HUDEP-2 (cell line): ENCODE measurements at regions not wholly inside any gene's neighbourhood (a gene's known extent, or its start where the extent isn't known, plus 50 kb on each side); places are given as distances from the start of the nearest gene placed in this dataset.
A peak's percentile ranks its signal among the peaks of the same experiment; 100 is the strongest.
"Not testable (repeated sequence)": the region's sequence is repeated elsewhere in the genome, so short reads cannot be mapped to it uniquely, and the experiment has no call there.

Experiments
- DNase-seq, 76 experiments: peaks; one replicate each; lab custom pipeline; 2025; ENCODE audit not compliant: unreplicated experiment in 76 of 76; lab: John Stamatoyannopoulos, UW

DNA sequence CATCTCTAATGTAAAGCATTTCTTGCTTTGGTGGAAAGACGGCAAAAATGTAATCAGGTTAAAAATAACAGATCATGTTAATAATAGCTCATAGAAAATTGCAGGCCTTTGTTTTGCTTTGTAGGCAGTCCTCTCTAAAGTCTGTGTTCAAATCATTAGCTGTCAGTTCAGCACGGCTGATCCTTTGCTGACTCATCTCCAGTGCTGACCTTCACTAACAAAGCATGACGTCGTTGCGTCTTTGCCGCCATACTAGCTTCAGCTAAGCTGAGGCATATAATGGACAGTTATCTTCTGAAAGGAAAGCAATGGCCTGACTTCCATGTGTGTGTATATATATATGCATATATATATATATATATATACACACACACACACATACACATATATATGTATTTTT lies 984.6 kb downstream of the CDY2B start:
- no peak for DNase-seq

DNA sequence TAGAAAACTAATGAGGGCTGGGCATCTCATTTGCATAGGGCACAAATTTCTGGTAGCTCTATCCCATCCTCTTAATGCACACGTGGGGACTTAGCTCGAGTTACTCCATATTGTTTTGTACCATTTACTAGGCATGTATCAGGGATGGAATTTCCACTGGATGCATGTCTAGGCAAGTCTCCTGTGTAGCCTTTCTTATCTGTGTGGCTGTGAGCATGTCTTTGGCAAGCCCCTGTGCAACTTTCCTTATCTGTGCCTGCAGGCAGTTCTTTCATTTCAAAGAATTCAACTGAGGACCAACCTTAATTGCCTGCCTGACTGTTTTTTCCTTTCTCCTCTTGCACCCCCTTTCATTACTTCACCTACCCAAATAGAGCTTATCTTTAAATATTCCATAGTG lies 992.9 kb downstream of the CDY2B start:
- peak in 62 of 76 experiments; percentile 0 to 76 (median 19) for DNase-seq

DNA sequence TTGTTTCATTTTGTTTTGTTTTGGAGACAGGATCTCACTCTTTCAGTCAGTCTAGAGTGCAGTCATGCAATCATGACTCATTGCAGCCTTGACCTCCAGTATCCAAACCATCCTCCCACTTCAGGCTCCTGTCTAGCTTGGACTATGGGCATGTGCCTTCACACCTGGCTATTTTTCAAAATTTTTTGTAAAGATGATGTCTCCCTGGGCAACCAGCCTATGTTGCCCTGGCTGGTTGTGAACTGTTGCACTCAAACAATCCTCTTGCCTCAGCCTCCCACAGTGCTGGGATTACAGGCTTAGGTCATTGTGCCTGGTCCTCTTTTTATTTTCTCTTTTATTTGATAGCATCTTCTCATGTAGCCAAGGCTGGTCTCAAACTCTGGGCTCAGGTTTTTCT lies 1019.3 kb downstream of the CDY2B start:
- no peak for DNase-seq

DNA sequence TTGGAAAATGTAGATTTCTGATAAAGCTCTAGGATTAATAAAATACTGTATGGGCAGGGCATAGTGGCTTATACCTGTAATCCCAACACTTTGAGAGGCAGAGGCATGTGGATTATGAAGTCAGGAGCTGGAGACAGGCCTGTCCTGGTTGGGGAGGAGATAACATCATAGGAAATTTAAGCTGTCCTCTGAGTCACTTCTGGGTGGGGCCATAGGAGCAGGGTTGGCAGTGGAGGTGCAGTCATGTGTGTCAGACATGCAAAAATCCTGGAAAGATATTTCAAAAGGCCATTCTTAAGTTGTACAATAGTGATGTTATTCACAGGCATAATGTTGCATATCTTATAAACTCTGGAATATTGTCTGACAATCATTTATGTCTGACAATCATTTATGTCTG lies 1038.5 kb downstream of the CDY2B start:
- DNase-seq: peak in 4 of 76 experiments; percentile 0 to 27 (median 2)

DNA sequence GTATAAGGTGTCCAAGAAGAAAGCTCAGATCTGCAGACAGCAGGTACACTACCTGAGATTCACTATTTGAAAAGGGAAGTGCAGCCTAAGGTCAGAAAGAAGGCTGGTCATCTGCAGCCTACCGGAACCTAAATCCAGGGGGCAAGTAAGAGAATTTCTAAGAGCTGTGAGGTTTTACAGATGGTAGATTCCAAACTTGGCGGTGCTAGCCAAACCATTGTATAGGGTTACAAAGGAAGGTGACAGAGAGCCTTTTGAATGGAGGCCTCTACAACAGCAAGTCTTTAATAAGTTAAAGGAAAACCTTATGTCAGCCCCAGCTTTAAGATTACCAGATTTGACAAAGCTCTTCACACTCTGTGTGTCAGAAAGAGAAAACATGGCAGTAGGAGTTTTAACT lies 1044.8 kb downstream of the CDY2B start:
- DNase-seq: no peak

DNA sequence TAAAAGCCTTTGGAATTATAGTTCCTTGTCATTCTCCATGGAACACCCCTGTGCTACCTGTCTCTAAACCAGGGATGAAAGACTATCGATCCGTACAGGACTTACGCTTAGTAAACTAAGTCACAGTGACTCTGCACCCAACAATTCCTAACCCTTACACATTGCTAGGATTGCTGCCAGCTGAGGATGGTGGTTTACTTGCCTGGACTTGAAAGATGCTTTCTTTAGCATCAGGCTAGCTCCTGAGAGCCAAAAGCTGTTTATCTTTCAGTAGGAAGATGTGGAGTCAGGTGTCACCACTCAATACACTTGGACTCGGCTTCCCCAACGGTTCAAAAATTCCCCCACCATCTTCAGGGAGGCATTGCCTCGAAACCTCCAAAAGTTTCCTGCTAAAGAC lies 1045.3 kb downstream of the CDY2B start:
- no peak for DNase-seq

DNA sequence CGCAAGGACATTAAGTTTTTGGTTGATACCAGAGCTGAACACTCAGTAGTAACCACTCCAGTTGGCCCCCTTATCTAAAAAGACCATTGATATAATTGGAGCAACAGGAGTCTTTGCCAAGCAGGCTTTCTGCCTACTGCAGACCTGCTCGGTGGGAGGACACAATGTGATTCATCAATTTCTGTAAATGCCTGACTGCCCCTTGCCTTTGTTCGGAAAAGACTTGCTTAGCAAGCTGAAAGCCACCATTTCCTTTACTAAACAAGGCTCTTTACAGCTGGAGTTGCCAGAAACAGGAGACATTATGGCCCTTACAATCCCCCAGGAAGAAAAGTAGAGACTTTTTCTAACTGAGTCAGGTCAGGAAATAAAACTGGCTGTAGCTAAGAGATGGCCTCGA lies 1045.9 kb downstream of the CDY2B start:
- peak in 2 of 76 experiments; percentile 0 to 5 for DNase-seq

DNA sequence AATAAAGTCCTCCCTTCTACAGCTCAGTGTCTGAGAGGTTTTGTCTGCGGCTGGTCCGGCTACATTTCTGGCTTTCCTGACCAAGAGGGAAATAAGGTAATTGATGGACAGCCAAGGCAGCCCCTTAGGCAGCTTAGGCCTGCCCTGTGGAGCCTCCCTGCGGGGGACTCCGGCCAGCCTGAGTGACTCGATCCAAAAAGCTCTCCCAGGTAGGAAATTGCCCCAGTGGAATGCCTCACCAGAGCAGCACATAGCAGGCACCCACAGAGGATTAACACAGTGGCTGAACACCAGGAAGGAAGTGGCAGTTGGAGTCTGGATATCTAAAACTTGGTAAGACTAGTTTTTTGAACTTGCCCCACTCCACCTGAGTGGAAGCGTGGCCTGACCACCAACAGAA lies 1048.3 kb downstream of the CDY2B start:
- no peak for DNase-seq

DNA sequence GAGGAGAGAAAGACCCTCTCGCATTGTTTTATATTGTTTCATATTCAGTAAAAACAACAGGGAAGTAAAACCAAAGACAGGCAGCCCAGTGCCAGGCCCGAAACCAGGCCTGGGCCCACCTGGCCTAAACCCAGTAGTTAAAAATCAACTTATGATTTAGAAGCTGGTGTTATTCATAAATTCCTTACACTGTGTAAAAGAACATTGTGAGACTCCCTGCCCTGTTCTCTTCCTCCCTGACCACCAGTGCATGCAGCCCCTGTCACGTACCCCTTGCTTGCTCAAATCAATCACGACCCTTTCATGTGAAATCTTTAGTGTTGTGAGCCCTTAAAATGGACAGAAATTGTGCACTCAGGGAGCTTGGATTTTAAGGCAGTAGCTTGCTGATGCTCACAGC lies 1048.7 kb downstream of the CDY2B start:
- not testable (repeated sequence) for DNase-seq

DNA sequence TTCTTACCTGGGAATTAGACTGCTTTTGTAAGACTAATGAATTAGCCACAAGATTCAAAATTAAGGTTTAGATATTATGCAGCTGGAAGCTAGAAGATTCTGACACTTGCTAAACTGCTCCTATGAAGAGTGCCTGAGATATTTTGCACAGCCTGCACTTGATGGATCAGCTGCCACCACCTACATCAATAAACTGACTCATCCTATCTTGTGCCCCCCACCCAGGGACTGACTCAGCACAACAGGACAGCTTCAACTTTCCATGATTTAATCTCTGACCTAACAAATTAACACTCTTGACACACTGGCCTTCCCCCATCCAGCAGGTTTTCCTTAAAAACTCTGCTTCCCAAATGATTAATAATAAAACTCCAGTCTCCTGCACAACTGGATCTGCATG lies 1072.3 kb downstream of the CDY2B start:
- DNase-seq: peak in 1 of 76 experiments; percentile 0
